HCT116 (cell line): ENCODE measurements at regions not wholly inside any gene's neighbourhood (a gene's known extent, or its start where the extent isn't known, plus 50 kb on each side); places are given as distances from the start of the nearest gene placed in this dataset.

Experiments used
- ATAC-seq: fragments of 200-7000 bp; cut with Tn5 transposase; 2 replicates; pipeline ENCODE4 v1.9.1; 2020; ENCODE audit warnings: mild to moderate bottlenecking, moderate library complexity
- BruUV-seq: library from RNA; stranded (reverse); fragments of 400-500 nt; replicated peaks from 2 replicates; lab custom pipeline; 2021; lab: Mats Ljungman, UMichigan
- CTCF ChIA-PET: fragments of 300-600 bp; sonication (Branson Sonifier 250); formaldehyde crosslinking; loops from one replicate; lab custom pipeline; 2021; ENCODE audit warnings: antibody characterized with exemption; lab: Charles Lee
- POLR2A ChIA-PET: fragments of 300-600, 350-600 bp; sonication (Branson Sonifier 250); formaldehyde crosslinking; loops from one replicate; lab custom pipeline; 2021; ENCODE audit warnings: antibody characterized with exemption; lab: Charles Lee
- RAD21 ChIA-PET, 2 experiments: fragments of 300-600 bp; sonication (Branson Sonifier 250); formaldehyde crosslinking; loops; one replicate each; lab custom pipeline; 2023; ENCODE audit warnings: low total read pairs in 2 of 2; ENCODE audit not compliant: uncharacterized antibody in 2 of 2, unreplicated experiment in 2 of 2, low non-redundant PET in 1 of 2; lab: Charles Lee
- DNase-seq: peaks from one replicate; pipeline ENCODE4 v3.0.0-alpha.2; 2010; ENCODE audit warnings: low read depth, low spot score
- H2AFZ ChIP-seq: fragments of 200-600 bp; shearing (Covaris generic), sonication (generic); 2 replicates; pipeline ENCODE4 v1.6.1; 2017; ENCODE audit warnings: low read depth, mixed run types, mixed read lengths, antibody characterized with exemption, low read length; ENCODE audit not compliant: poor library complexity, severe bottlenecking
- H3K27ac ChIP-seq: 2 replicates; pipeline ENCODE4 v1.5.1; 2012; ENCODE audit warnings: low read depth, low read length
- H3K27me3 ChIP-seq: fragments of 200-600 bp; sonication (generic); 2 replicates; pipeline ENCODE4 v1.6.1; 2016; ENCODE audit warnings: mixed run types, low read length, mixed read lengths; ENCODE audit not compliant: insufficient read depth
- H3K36me3 ChIP-seq, 2 experiments: fragments of 200-500 bp in 1 of 2; fragments of 200-600 bp in 1 of 2; sonication (Bioruptor generic) in 1 of 2; sonication (generic) in 1 of 2; 2 replicates each; pipeline versions ENCODE4 v1.5.1 to v1.6.1; 2014 to 2016; ENCODE audit warnings: low read length in 2 of 2, inconsistent platforms in 1 of 2, mixed read lengths in 1 of 2, mixed run types in 1 of 2; ENCODE audit not compliant: insufficient read depth in 2 of 2, control insufficient read depth in 1 of 2
- H3K4me1 ChIP-seq, 2 experiments: fragments of 200-600 bp in 1 of 2; sonication (generic) in 1 of 2; 2 replicates each; pipeline versions ENCODE4 v1.5.1 to v1.6.1; 2012 to 2017; ENCODE audit warnings: low read length in 2 of 2, inconsistent platforms in 1 of 2, mild to moderate bottlenecking in 1 of 2, mixed read lengths in 1 of 2, mixed run types in 1 of 2, moderate library complexity in 1 of 2; ENCODE audit not compliant: insufficient read depth in 2 of 2, control insufficient read depth in 1 of 2
- H3K4me2 ChIP-seq: fragments of 200-600 bp; sonication (generic); 2 replicates; pipeline ENCODE4 v1.6.1; 2017; ENCODE audit warnings: mixed run types, low read length, mixed read lengths
- H3K4me3 ChIP-seq, 2 experiments: fragments of 200-600 bp in 1 of 2; sonication (generic) in 1 of 2; replicated peaks in 1 of 2; 2 replicates each; pipeline ENCODE4 v1.5.1; 2011 to 2016; ENCODE audit warnings: low read length in 2 of 2, control low read depth in 1 of 2, low read depth in 1 of 2, mild to moderate bottlenecking in 1 of 2, mixed read lengths in 1 of 2, mixed run types in 1 of 2
- H3K79me2 ChIP-seq: fragments of 200-600 bp; sonication (generic); 2 replicates; pipeline ENCODE4 v1.6.1; 2017; ENCODE audit warnings: mild to moderate bottlenecking, mixed run types, low read length, moderate library complexity, mixed read lengths; ENCODE audit not compliant: insufficient read depth
- H3K9ac ChIP-seq: fragments of 200-600 bp; sonication (generic); 2 replicates; pipeline ENCODE4 v1.6.1; 2016; ENCODE audit warnings: low read length, mixed read lengths
- H3K9me2 ChIP-seq: fragments of 200-600 bp; sonication (generic), shearing (Covaris generic); 2 replicates; pipeline ENCODE4 v1.6.1; 2017; ENCODE audit warnings: mixed run types, mild to moderate bottlenecking, moderate library complexity; ENCODE audit not compliant: insufficient read depth
- H3K9me3 ChIP-seq, 2 experiments: fragments of 200-500 bp in 1 of 2; fragments of 200-600 bp in 1 of 2; sonication (Bioruptor generic) in 1 of 2; sonication (generic) in 1 of 2; 2 replicates each; pipeline ENCODE4 v1.6.1; 2014 to 2017; ENCODE audit warnings: low read length in 2 of 2, mixed read lengths in 2 of 2, inconsistent platforms in 1 of 2, low read depth in 1 of 2, mild to moderate bottlenecking in 1 of 2, mixed run types in 1 of 2, moderate library complexity in 1 of 2; ENCODE audit not compliant: control insufficient read depth in 1 of 2, insufficient read depth in 1 of 2
- H4K20me1 ChIP-seq: fragments of 200-600 bp; sonication (generic), shearing (Covaris generic); 2 replicates; pipeline ENCODE4 v1.6.1; 2017; ENCODE audit warnings: mixed run types, mild to moderate bottlenecking, moderate library complexity; ENCODE audit not compliant: insufficient read depth
- ATF3 ChIP-seq: IDR thresholded peaks from 2 replicates; pipeline ENCODE4 v1.6.1; 2012
- EGR1 ChIP-seq: IDR thresholded peaks from 2 replicates; pipeline ENCODE4 v1.6.1; 2012; ENCODE audit warnings: low read depth
- ELF1 ChIP-seq: IDR thresholded peaks from 2 replicates; pipeline ENCODE4 v1.6.1; 2012; ENCODE audit warnings: low read depth, borderline replicate concordance
- EZH2 ChIP-seq: fragments of 200-600 bp; sonication (generic); IDR thresholded peaks from 2 replicates; pipeline ENCODE4 v1.6.1; 2017; ENCODE audit warnings: antibody characterized with exemption, mixed run types
- JUND ChIP-seq: IDR thresholded peaks from 2 replicates; pipeline ENCODE4 v1.6.1; 2012
- MAX ChIP-seq: IDR thresholded peaks from 2 replicates; pipeline ENCODE4 v1.6.1; 2012
- RAD21 ChIP-seq: IDR thresholded peaks from 2 replicates; pipeline ENCODE4 v1.6.1; 2012; ENCODE audit warnings: low read depth, mild to moderate bottlenecking
- SIN3A ChIP-seq: IDR thresholded peaks from 2 replicates; pipeline ENCODE4 v1.6.1; 2012; ENCODE audit warnings: low read depth
- TCF7L2 ChIP-seq: IDR thresholded peaks from 2 replicates; pipeline ENCODE4 v1.7.0; 2011; ENCODE audit warnings: borderline replicate concordance, inconsistent platforms; ENCODE audit not compliant: insufficient read depth, insufficient read length; ENCODE audit errors: extremely low read depth
- YY1 ChIP-seq: IDR thresholded peaks from 2 replicates; pipeline ENCODE4 v1.6.1; 2011; ENCODE audit warnings: low read length, low read depth, moderate library complexity, mild to moderate bottlenecking; ENCODE audit not compliant: insufficient replicate concordance; ENCODE audit errors: extremely low read depth
- ZFX ChIP-seq: fragments of 450-650 bp; IDR thresholded peaks from 2 replicates; pipeline ENCODE4 v1.6.1; 2017
- ZNF274 ChIP-seq: fragments of 200-500 bp; sonication (Bioruptor generic); IDR thresholded peaks from 2 replicates; pipeline ENCODE4 v1.6.1; 2014; ENCODE audit warnings: mild to moderate bottlenecking, low read depth, low read length, inconsistent platforms
- intact Hi-C: fragments of 100-400 bp; cut with micrococcal nuclease; formaldehyde crosslinking; loops from 2 replicates; pipeline ENCODE4 v1.10.0; 2022

- no peaks in the 10 kb centered on the region for H3K79me2 ChIP-seq
- CTCF ChIA-PET, result no interaction called here
- intact Hi-C loops, result no loop called here
- H3K9me3 ChIP-seq, result peaks cover 0 to 4% of the 10 kb centered on the region in 2 experiments; a peak in 1 of 4 replicates
- H3K4me3 ChIP-seq, result no peak overlapping the region
- H3K4me2 ChIP-seq, result no peak overlapping the region
- BruUV-seq, result no TSS peak
- ATAC-seq (no peak), DNase-seq (no peak)
- no peaks in the 10 kb centered on the region for H3K9me2 ChIP-seq
- H3K4me1 ChIP-seq, result no peaks in the 10 kb centered on the region
- no peak for TF ChIP-seq ZFX
- no peak for TF ChIP-seq EGR1
- no peak for TF ChIP-seq JUND
- no peak for TF ChIP-seq ZNF274
- TF ChIP-seq ELF1, result no peak
- no peak for TF ChIP-seq SIN3A
- no peak for TF ChIP-seq ATF3
- TF ChIP-seq YY1, result no peak
- TF ChIP-seq EZH2, result no peak
- no peak for TF ChIP-seq TCF7L2
- no peak for TF ChIP-seq MAX
- no peaks in the 10 kb centered on the region for H3K36me3 ChIP-seq
- RAD21 ChIA-PET, result no interaction called here
- H3K27ac ChIP-seq, result no peak overlapping the region
- no peak overlapping the region for H3K9ac ChIP-seq
- no peak overlapping the region for H2AFZ ChIP-seq
- H4K20me1 ChIP-seq, result no peaks in the 10 kb centered on the region
- POLR2A ChIA-PET, result no interaction called here
- no peaks in the 10 kb centered on the region for H3K27me3 ChIP-seq
Observed at GRCh38 chr10:90440870-90441269, 417.0 kb downstream of the HTR7 start.

- no peak overlapping the region for H3K4me3 ChIP-seq
- no peaks in the 10 kb centered on the region for H3K36me3 ChIP-seq
- CTCF ChIA-PET, result no interaction called here
- H3K4me1 ChIP-seq, result no peaks in the 10 kb centered on the region
- H3K9ac ChIP-seq, result no peak overlapping the region
- H3K9me3 ChIP-seq, result peaks cover 0 to 4% of the 10 kb centered on the region in 2 experiments; a peak in 1 of 4 replicates
- POLR2A ChIA-PET, result interaction anchor here (0.6 kb wide), 1 partner anchor 26 kb away, joined by 4 read pairs; no protein-coding TSS in a partner anchor
- H3K4me2 ChIP-seq, result no peak overlapping the region
- H4K20me1 ChIP-seq, result no peaks in the 10 kb centered on the region
- no peak for DNase-seq
- no peak for TF ChIP-seq RAD21
- TF ChIP-seq, all 23 proteins: peak for 0
- Histone ChIP-seq H3K27me3 (no peaks in the 10 kb centered on the region), H3K27ac (no peak overlapping the region), H2AFZ (no peak overlapping the region), H3K9me2 (no peaks in the 10 kb centered on the region), H3K79me2 (no peaks in the 10 kb centered on the region)
- no peak for ATAC-seq
- intact Hi-C loops, result no loop called here
- RAD21 ChIA-PET, result no interaction called here
- BruUV-seq, result no TSS peak
Observed at GRCh38 chr10:90443342-90443741, 414.5 kb downstream of the HTR7 start.
